ENCODE measurements at regions not wholly inside any gene's neighbourhood (a gene's known extent, or its start where the extent isn't known, plus 50 kb on each side); places are given as distances from the start of the nearest gene placed in this dataset.

- TF ChIP-seq POLR2A (IDR thresholded peaks at IDR 0.05) (no peak), CTCF (IDR thresholded peaks at IDR 0.05) (no peak)
These were observed 52.4 kb upstream of the BLCAP start for GRCh38 chr20:37580069-37580468.

Measured in esophagus squamous epithelium (tissue), 4 donors.